ENCODE measurements at regions not wholly inside any gene's neighbourhood (a gene's known extent, or its start where the extent isn't known, plus 50 kb on each side); places are given as distances from the start of the nearest gene placed in this dataset.
A peak's percentile ranks its signal among the peaks of the same experiment; 100 is the strongest.

- H3K36me3 ChIP-seq (ENCODE audit: control insufficient read depth, insufficient read depth, low read length), result no peaks in the 10 kb centered on the region
- H2BK20ac ChIP-seq (ENCODE audit: low read depth, low read length), result no peak overlapping the region
- no peaks in the 10 kb centered on the region for H3K27me3 ChIP-seq (ENCODE audit: control insufficient read depth, insufficient read depth, low read length)
- H3K18ac ChIP-seq (ENCODE audit: low read depth, low read length), result no peak overlapping the region
- H3K4me2 ChIP-seq (ENCODE audit: low read depth, low read length), result no peak overlapping the region
- no peak overlapping the region for H4K5ac ChIP-seq (ENCODE audit: low read depth, low read length)
- CTCF ChIA-PET, result no interaction called here
- no peak overlapping the region for H3K4ac ChIP-seq (ENCODE audit: low read depth, low read length)
- dilution Hi-C loops (cut with HindIII; ENCODE audit: low sequenced_read_pairs, unreplicated experiment) (no loop called here), in situ Hi-C loops (cut with MboI; ENCODE audit: low sequenced_read_pairs) (no loop called here), intact Hi-C loops (cut with micrococcal nuclease) (no loop called here)
- H3K9ac ChIP-seq (ENCODE audit: low read depth, low read length), result no peak overlapping the region
- no peaks in the 10 kb centered on the region for H3K4me1 ChIP-seq (ENCODE audit: control insufficient read depth, insufficient read depth, low read length)
- DNase-seq (no peak), ATAC-seq (ENCODE audit: low read depth) (no peak)
- POLR2A ChIA-PET (ENCODE audit: unreplicated experiment), result no interaction called here
- WGBS, 2 experiments (ENCODE audit: extremely low coverage in 2 of 2, insufficient read length in 1 of 2), result no CpG with 5 or more reads among the region's 6 CpGs
- H3K9me3 ChIP-seq (ENCODE audit: control insufficient read depth, insufficient read depth, low read length), result no peaks in the 10 kb centered on the region
- H3K56ac ChIP-seq (ENCODE audit: extremely low read depth, insufficient read depth, low read length), result no peak overlapping the region
- TF ChIP-seq MAFK (IDR thresholded peaks at IDR 0.05; ENCODE audit: low read depth, low read length), result peak; percentile 57
- no peak for TF ChIP-seq MAZ (IDR thresholded peaks at IDR 0.05; ENCODE audit: borderline replicate concordance, low read depth, low read length)
- no peak for TF ChIP-seq CHD1 (IDR thresholded peaks at IDR 0.05; ENCODE audit: low read depth, low read length)
- TF ChIP-seq NFE2L2 (IDR thresholded peaks at IDR 0.05; ENCODE audit: low read depth, low read length), result no peak
- no peak for TF ChIP-seq MXI1 (IDR thresholded peaks at IDR 0.05; ENCODE audit: borderline replicate concordance, low read depth, low read length)
- no peak for TF ChIP-seq POLR2A (IDR thresholded peaks at IDR 0.05; ENCODE audit: low read depth, low read length)
- peak; percentile 26; the same call in 1 of the 2 replicates for TF ChIP-seq CEBPB (IDR thresholded peaks at IDR 0.05; ENCODE audit: low read depth, low read length)
- no peak for TF ChIP-seq BHLHE40 (IDR thresholded peaks at IDR 0.05; ENCODE audit: low read depth, low read length)
- H4K8ac ChIP-seq (ENCODE audit: low read depth in 2 of 2, low read length in 2 of 2), result no peak overlapping the region
- no peak overlapping the region for H3K23ac ChIP-seq (ENCODE audit: low read depth, low read length)
- no peak overlapping the region for H4K91ac ChIP-seq (ENCODE audit: insufficient read depth, low read depth, low read length)
- no peak overlapping the region for H2AK5ac ChIP-seq (ENCODE audit: low read depth, low read length)
- no peak overlapping the region for H3K14ac ChIP-seq (replicated peaks; ENCODE audit: low read depth, low read length)
- H3K4me3 ChIP-seq (ENCODE audit: insufficient read depth, low read depth, low read length), result no peak overlapping the region
- H3K79me1 ChIP-seq (ENCODE audit: low read depth in 1 of 2, low read length in 2 of 2), result no peaks in the 10 kb centered on the region
- H2BK15ac ChIP-seq (ENCODE audit: low read depth, low read length), result no peak overlapping the region
- no peak overlapping the region for H2AFZ ChIP-seq (replicated peaks; ENCODE audit: low read length, poor library complexity)
- no peak overlapping the region for H3K27ac ChIP-seq (ENCODE audit: insufficient read depth, low read length)
- no peaks in the 10 kb centered on the region for H3K9me1 ChIP-seq (ENCODE audit: insufficient read depth, low read length)
- no peak overlapping the region for H2BK120ac ChIP-seq (ENCODE audit: low read depth, low read length)
- H2AK9ac ChIP-seq (replicated peaks; ENCODE audit: low read depth, low read length, poor library complexity), result no peak overlapping the region
- H4K20me1 ChIP-seq (ENCODE audit: insufficient read depth, low read length), result no peaks in the 10 kb centered on the region
- BruUV-seq (replicated peaks), result no TSS peak
- H2BK5ac ChIP-seq (ENCODE audit: low read depth, low read length, poor library complexity, severe bottlenecking), result no peak overlapping the region
These were observed 218.6 kb upstream of the SLC7A11 start for GRCh38 chr4:138460477-138461414.
